DOHH2 (cell line): ENCODE measurements at regions not wholly inside any gene's neighbourhood (a gene's known extent, or its start where the extent isn't known, plus 50 kb on each side); places are given as distances from the start of the nearest gene placed in this dataset.

Experiments
- H3F3A ChIP-seq: fragments of 200-600 bp; sonication (generic), shearing (Covaris generic); 2 replicates; pipeline ENCODE4 v1.6.0; 2016; ENCODE audit warnings: antibody characterized with exemption, mild to moderate bottlenecking; ENCODE audit not compliant: control insufficient read depth, insufficient read depth
- H3K27ac ChIP-seq: fragments of 200-600 bp; sonication (generic); 2 replicates; pipeline ENCODE4 v1.5.1; 2014; ENCODE audit warnings: low read depth, mild to moderate bottlenecking, low read length, moderate library complexity
- H3K27me3 ChIP-seq: fragments of 200-600 bp; sonication (generic); 2 replicates; pipeline ENCODE4 v1.6.1; 2014; ENCODE audit warnings: mild to moderate bottlenecking, low read length, mixed read lengths; ENCODE audit not compliant: control insufficient read depth
- H3K36me3 ChIP-seq: fragments of 200-600 bp; sonication (generic); 2 replicates; pipeline ENCODE4 v1.6.1; 2014; ENCODE audit warnings: mild to moderate bottlenecking, low read length, moderate library complexity, mixed read lengths; ENCODE audit not compliant: control insufficient read depth
- H3K4me1 ChIP-seq: fragments of 200-600 bp; sonication (generic); 2 replicates; pipeline ENCODE4 v1.6.1; 2014; ENCODE audit warnings: mild to moderate bottlenecking, low read length, mixed read lengths; ENCODE audit not compliant: control insufficient read depth
- H3K4me2 ChIP-seq: fragments of 200-600 bp; sonication (generic); 2 replicates; pipeline ENCODE4 v1.6.0; 2014; ENCODE audit warnings: mild to moderate bottlenecking, low read length, moderate library complexity
- H3K4me3 ChIP-seq: fragments of 200-600 bp; sonication (generic); 2 replicates; pipeline ENCODE4 v1.5.1; 2014; ENCODE audit warnings: mild to moderate bottlenecking, low read length, mixed read lengths
- H3K79me2 ChIP-seq: fragments of 200-600 bp; sonication (generic); 2 replicates; pipeline ENCODE4 v1.6.1; 2014; ENCODE audit warnings: mild to moderate bottlenecking, low read length, mixed read lengths; ENCODE audit not compliant: control insufficient read depth
- H3K9me2 ChIP-seq: fragments of 200-600 bp; sonication (generic); replicated peaks from 2 replicates; pipeline ENCODE4 v1.6.1; 2014; ENCODE audit warnings: mild to moderate bottlenecking, low read length, mixed read lengths; ENCODE audit not compliant: control insufficient read depth
- H3K9me3 ChIP-seq: fragments of 200-600 bp; sonication (generic); 2 replicates; pipeline ENCODE4 v1.6.1; 2014; ENCODE audit warnings: antibody characterized with exemption, low read length, mixed read lengths; ENCODE audit not compliant: control insufficient read depth, insufficient read depth
- H4K20me1 ChIP-seq: fragments of 200-600 bp; sonication (generic); 2 replicates; pipeline ENCODE4 v1.6.0; 2014; ENCODE audit warnings: low read depth, mild to moderate bottlenecking, antibody characterized with exemption, low read length, moderate library complexity; ENCODE audit not compliant: control insufficient read depth, insufficient read depth
- EZH2phosphoT487 ChIP-seq: fragments of 200-600 bp; sonication (generic); IDR thresholded peaks from 2 replicates; pipeline ENCODE4 v1.6.1; 2017; ENCODE audit warnings: borderline replicate concordance, mild to moderate bottlenecking, antibody characterized with exemption, low read length, moderate library complexity, mixed read lengths
- TF ChIP-seq, protein P1 (sequence below): fragments of 200-600 bp; sonication (generic); IDR thresholded peaks from one replicate; pipeline ENCODE4 v1.5.1; 2014; ENCODE audit warnings: antibody characterized with exemption, mild to moderate bottlenecking, low read depth, low read length; ENCODE audit not compliant: poor library complexity, severe bottlenecking

DNA sequence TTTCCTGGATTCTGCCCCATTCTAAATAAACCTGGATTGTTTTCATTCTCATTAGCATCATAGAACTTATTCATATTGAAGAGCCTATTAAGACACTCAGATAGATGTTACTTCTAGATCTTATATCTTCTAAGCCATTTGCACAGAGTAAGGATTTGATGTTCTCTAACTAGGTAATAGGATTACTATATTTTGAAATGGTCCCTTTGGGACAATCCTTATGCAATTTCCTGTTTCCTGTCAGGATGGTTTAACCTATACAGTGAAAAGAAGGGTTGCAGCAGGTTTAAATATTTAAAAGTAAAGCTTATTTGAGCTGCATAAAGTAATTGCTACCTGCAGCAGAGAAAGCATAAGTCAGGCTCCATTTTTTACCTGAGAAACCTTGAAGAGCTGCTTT is 860.1 kb downstream of the TFAP2A start:
- H4K20me1 ChIP-seq = no peaks in the 10 kb centered on the region
- no peaks in the 10 kb centered on the region for H3K4me1 ChIP-seq
- no peaks in the 10 kb centered on the region for H3K79me2 ChIP-seq
- H3K27me3 ChIP-seq = no peaks in the 10 kb centered on the region
- no peak overlapping the region for H3K27ac ChIP-seq
- no peaks in the 10 kb centered on the region for H3K36me3 ChIP-seq
- H3F3A ChIP-seq = no peaks in the 10 kb centered on the region
- no peaks in the 10 kb centered on the region for H3K9me2 ChIP-seq
- no peak overlapping the region for H3K4me2 ChIP-seq
- H3K4me3 ChIP-seq = no peak overlapping the region
- TF ChIP-seq, protein P1, sequence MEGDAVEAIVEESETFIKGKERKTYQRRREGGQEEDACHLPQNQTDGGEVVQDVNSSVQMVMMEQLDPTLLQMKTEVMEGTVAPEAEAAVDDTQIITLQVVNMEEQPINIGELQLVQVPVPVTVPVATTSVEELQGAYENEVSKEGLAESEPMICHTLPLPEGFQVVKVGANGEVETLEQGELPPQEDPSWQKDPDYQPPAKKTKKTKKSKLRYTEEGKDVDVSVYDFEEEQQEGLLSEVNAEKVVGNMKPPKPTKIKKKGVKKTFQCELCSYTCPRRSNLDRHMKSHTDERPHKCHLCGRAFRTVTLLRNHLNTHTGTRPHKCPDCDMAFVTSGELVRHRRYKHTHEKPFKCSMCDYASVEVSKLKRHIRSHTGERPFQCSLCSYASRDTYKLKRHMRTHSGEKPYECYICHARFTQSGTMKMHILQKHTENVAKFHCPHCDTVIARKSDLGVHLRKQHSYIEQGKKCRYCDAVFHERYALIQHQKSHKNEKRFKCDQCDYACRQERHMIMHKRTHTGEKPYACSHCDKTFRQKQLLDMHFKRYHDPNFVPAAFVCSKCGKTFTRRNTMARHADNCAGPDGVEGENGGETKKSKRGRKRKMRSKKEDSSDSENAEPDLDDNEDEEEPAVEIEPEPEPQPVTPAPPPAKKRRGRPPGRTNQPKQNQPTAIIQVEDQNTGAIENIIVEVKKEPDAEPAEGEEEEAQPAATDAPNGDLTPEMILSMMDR = no peak
- no peak for TF ChIP-seq EZH2phosphoT487
- H3K9me3 ChIP-seq = peaks cover 7% of the 10 kb centered on the region; the same call in 1 of the 2 replicates

DNA sequence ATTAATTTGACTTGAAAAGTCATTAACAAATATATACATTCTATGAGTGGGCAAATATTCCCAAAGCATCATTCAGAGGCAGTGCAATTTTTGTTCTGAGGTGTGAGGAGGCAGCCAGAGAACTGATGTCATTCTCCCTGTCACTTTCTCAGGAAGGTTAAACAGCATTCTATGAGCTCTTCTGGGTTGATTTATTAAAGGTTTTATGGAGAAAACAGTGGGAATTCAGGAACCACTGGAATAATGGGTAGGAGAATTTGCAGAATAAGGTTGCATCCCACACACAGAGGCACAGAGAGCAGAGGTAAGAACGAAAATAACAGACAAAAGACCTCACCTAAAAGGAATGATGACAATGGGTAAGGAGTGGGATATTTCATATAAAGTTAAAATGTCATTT is 860.6 kb downstream of the TFAP2A start:
- H3K4me1 ChIP-seq = no peaks in the 10 kb centered on the region
- peaks cover 7% of the 10 kb centered on the region; the same call in 1 of the 2 replicates for H3K9me3 ChIP-seq
- H3K4me2 ChIP-seq = no peak overlapping the region
- H3K27me3 ChIP-seq = no peaks in the 10 kb centered on the region
- TF ChIP-seq, protein P1 = no peak
- TF ChIP-seq EZH2phosphoT487 = no peak
- H3K9me2 ChIP-seq = no peaks in the 10 kb centered on the region
- no peaks in the 10 kb centered on the region for H3K36me3 ChIP-seq
- H4K20me1 ChIP-seq = no peaks in the 10 kb centered on the region
- no peak overlapping the region for H3K27ac ChIP-seq
- H3F3A ChIP-seq = no peaks in the 10 kb centered on the region
- H3K4me3 ChIP-seq = no peak overlapping the region
- no peaks in the 10 kb centered on the region for H3K79me2 ChIP-seq

DNA sequence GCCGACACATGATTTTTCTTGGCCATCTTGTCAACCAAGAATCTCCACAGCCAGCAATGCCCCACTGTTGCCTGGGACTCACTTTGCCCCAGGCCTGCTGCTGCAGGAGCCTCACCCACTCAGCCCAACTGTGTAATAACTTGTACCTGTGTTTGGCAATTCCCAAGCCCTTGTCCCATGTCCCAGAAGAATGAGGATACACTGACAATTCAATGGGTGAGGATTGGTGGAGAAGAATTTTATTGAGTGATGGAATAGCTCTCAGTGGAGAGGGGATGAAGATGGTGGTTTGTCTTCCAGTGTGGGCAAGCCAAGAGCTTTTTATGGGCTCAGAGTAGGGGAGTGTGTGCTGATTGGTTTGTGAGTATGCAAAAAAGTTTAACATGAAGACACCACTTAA is 861.9 kb downstream of the TFAP2A start:
- Histone ChIP-seq H4K20me1 (no peaks in the 10 kb centered on the region), H3K4me2 (no peak overlapping the region), H3K9me2 (no peaks in the 10 kb centered on the region), H3F3A (no peaks in the 10 kb centered on the region), H3K9me3 (peaks cover 7% of the 10 kb centered on the region; the same call in 1 of the 2 replicates), H3K4me1 (no peaks in the 10 kb centered on the region), H3K27ac (no peak overlapping the region), H3K79me2 (no peaks in the 10 kb centered on the region), H3K36me3 (no peaks in the 10 kb centered on the region), H3K4me3 (no peak overlapping the region), H3K27me3 (no peaks in the 10 kb centered on the region)
- TF ChIP-seq EZH2phosphoT487 = no peak
- TF ChIP-seq, protein P1 = no peak

DNA sequence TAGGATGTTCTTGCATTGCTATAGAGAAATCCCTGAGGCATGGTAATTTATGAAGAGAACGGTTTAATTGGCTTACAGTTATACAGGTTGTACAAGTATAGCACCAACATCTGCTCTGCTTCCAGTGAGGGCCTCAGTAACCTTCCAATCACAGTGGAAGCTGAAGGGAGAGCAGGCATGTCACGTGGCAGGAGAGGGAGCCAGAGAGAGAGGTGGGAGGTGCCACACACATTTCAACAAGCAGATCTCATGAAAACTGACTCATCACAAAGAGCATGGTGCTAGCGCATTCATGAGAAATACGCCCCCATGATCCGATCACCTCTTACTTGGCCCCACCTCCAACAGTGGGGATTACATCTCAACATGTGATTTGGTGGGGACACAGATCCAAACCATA is 871.2 kb downstream of the TFAP2A start:
- no peak for TF ChIP-seq EZH2phosphoT487
- TF ChIP-seq, protein P1 = no peak
- no peak overlapping the region for H3K4me2 ChIP-seq
- no peak overlapping the region for H3K4me3 ChIP-seq
- H3K79me2 ChIP-seq = no peaks in the 10 kb centered on the region
- no peaks in the 10 kb centered on the region for H4K20me1 ChIP-seq
- no peaks in the 10 kb centered on the region for H3K4me1 ChIP-seq
- no peak overlapping the region for H3K27ac ChIP-seq
- no peaks in the 10 kb centered on the region for H3K9me3 ChIP-seq
- no peaks in the 10 kb centered on the region for H3F3A ChIP-seq
- H3K9me2 ChIP-seq = no peaks in the 10 kb centered on the region
- no peaks in the 10 kb centered on the region for H3K36me3 ChIP-seq
- no peaks in the 10 kb centered on the region for H3K27me3 ChIP-seq
